Calu3 (cell line): ENCODE measurements at regions not wholly inside any gene's neighbourhood (a gene's known extent, or its start where the extent isn't known, plus 50 kb on each side); places are given as distances from the start of the nearest gene placed in this dataset.

Source experiments
- BruUV-seq: library from RNA; stranded (reverse); fragments of 400-500 nt; replicated peaks from 2 replicates; lab custom pipeline; 2021; lab: Mats Ljungman, UMichigan
- CTCF ChIA-PET: fragments of 300-600 bp; sonication (Branson Sonifier 250); formaldehyde crosslinking; loops from one replicate; lab custom pipeline; 2022; ENCODE audit warnings: antibody characterized with exemption; lab: Charles Lee
- DNase-seq: peaks from one replicate; pipeline ENCODE4 v3.0.0; 2022
- H3K27ac Mint-ChIP-seq: one replicate; pipeline ENCODE4 v1.8.0; 2022; ENCODE audit warnings: mixed read lengths; ENCODE audit not compliant: unreplicated experiment
- H3K27me3 Mint-ChIP-seq: one replicate; pipeline ENCODE4 v1.8.0; 2022; ENCODE audit warnings: mixed read lengths; ENCODE audit not compliant: unreplicated experiment
- H3K36me3 Mint-ChIP-seq: one replicate; pipeline ENCODE4 v1.8.0; 2022; ENCODE audit warnings: mild to moderate bottlenecking, moderate library complexity, mixed read lengths; ENCODE audit not compliant: insufficient read depth, unreplicated experiment
- H3K4me1 Mint-ChIP-seq: one replicate; pipeline ENCODE4 v1.8.0; 2022; ENCODE audit warnings: mild to moderate bottlenecking, low read depth, mixed read lengths; ENCODE audit not compliant: unreplicated experiment
- H3K4me3 Mint-ChIP-seq: one replicate; pipeline ENCODE4 v1.8.0; 2022; ENCODE audit warnings: mild to moderate bottlenecking, low read depth, moderate library complexity, mixed read lengths; ENCODE audit not compliant: unreplicated experiment
- H3K9me3 Mint-ChIP-seq: one replicate; pipeline ENCODE4 v1.8.0; 2022; ENCODE audit warnings: low read depth, mixed read lengths; ENCODE audit not compliant: unreplicated experiment
- intact Hi-C: fragments of 100-400 bp; cut with micrococcal nuclease; formaldehyde crosslinking; loops from one replicate; pipeline ENCODE4 v1.10.0; 2022; ENCODE audit not compliant: unreplicated experiment
- TF ChIP-seq, protein P1 (sequence below): fragments of 200-600 bp; IDR thresholded peaks from one replicate; pipeline ENCODE4 v1.8.0; 2022; ENCODE audit warnings: antibody characterized with exemption; ENCODE audit not compliant: unreplicated experiment

DNA sequence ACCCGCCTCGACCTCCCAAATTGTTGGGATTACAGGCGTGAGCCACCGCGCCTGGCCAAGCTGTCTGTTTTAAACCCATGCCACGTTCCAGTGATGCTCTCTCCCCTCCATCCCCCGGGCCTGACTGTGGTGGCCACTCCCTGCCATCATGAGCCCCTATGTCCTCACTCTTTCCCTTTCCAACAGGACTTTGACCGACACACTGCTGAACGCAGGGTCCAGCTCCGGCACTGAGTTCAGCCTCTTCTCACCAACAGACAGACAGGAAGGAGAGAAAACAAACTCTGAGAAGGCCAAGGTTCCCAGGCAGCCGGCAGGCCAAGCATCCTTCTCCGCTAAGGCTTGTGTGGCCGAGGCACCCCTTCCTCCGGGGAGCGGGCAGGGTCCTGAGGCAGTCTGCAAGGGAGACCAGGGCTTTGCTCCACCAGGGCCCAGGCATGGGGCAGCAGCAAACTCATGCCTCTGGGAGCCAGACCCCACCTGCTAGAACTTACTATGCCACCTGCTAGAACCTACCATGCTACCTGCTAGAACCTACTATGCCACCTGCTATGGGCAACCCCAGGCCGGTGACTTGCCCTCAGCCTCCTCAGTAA is 152.7 kb downstream of the CRYBB2 start:
- H3K36me3 Mint-ChIP-seq = peaks cover 24% of the 10 kb centered on the region
- CTCF ChIA-PET = interaction anchor here (0.7 kb wide), 1 partner anchor 35 kb away, joined by 3 read pairs; no protein-coding TSS in a partner anchor
- intact Hi-C loops = no loop called here

DNA sequence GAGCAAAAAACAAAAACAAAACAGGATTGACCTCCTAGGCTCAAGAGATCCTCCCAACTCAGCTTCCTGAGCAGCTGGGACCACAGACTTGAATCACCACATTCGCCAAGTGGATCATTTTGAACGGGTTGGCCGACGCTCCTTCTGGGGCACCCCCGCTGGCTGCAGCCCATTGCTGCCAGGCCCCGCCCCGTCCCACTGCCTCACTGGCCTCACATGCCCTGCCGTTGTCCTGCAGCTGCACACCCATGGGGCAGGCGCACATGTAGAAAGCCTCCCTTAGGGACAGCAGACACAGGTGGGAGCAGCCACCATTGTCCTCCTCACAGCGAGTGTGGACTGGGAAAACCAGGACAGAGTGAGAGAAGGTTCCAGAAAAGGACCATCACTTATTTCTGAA is 154.5 kb downstream of the CRYBB2 start:
- Mint-ChIP-seq H3K27ac (no peak overlapping the region), H3K9me3 (no peaks in the 10 kb centered on the region), H3K36me3 (peaks cover 29% of the 10 kb centered on the region), H3K4me3 (no peak overlapping the region), H3K4me1 (no peaks in the 10 kb centered on the region), H3K27me3 (no peaks in the 10 kb centered on the region)
- CTCF ChIA-PET = no interaction called here
- no TSS peak for BruUV-seq
- TF ChIP-seq, protein P1, sequence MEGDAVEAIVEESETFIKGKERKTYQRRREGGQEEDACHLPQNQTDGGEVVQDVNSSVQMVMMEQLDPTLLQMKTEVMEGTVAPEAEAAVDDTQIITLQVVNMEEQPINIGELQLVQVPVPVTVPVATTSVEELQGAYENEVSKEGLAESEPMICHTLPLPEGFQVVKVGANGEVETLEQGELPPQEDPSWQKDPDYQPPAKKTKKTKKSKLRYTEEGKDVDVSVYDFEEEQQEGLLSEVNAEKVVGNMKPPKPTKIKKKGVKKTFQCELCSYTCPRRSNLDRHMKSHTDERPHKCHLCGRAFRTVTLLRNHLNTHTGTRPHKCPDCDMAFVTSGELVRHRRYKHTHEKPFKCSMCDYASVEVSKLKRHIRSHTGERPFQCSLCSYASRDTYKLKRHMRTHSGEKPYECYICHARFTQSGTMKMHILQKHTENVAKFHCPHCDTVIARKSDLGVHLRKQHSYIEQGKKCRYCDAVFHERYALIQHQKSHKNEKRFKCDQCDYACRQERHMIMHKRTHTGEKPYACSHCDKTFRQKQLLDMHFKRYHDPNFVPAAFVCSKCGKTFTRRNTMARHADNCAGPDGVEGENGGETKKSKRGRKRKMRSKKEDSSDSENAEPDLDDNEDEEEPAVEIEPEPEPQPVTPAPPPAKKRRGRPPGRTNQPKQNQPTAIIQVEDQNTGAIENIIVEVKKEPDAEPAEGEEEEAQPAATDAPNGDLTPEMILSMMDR = no peak
- intact Hi-C loops = no loop called here
- no peak for DNase-seq

More for the DNA sequence above, 152.7 kb downstream of the CRYBB2 start:
- H3K27me3 Mint-ChIP-seq = no peaks in the 10 kb centered on the region
- no peak for DNase-seq
- TF ChIP-seq, protein P1 = no peak
- no TSS peak for BruUV-seq
- H3K27ac Mint-ChIP-seq = no peak overlapping the region
- no peak overlapping the region for H3K4me3 Mint-ChIP-seq
- H3K9me3 Mint-ChIP-seq = no peaks in the 10 kb centered on the region
- H3K4me1 Mint-ChIP-seq = no peaks in the 10 kb centered on the region

DNA sequence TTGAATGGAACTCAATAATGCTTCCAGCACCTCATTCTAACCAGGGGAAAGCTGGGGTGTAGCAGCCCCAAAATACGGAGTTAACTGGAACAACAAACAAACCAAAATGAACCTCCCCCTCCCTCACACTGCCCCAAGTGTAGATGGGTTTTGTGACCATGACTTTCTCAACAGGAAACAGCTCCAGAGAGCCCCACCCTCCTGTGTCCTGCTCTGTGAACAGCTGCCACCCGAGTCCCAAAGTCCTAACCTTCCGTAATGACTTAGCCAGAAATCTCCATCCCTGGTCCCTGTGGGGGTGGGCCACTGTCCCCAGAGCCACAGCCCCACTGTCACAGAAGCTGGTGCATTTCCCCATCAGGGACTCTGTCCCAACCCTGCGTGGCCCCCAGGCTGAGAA is 155.4 kb downstream of the CRYBB2 start:
- DNase-seq = no peak
- CTCF ChIA-PET = interaction anchor here (1.1 kb wide), 1 partner anchor 14 kb away, joined by 3 read pairs; no protein-coding TSS in a partner anchor
- intact Hi-C loops = no loop called here
- Mint-ChIP-seq H3K27ac (no peak overlapping the region), H3K4me3 (no peak overlapping the region), H3K9me3 (no peaks in the 10 kb centered on the region), H3K36me3 (peaks cover 29% of the 10 kb centered on the region), H3K27me3 (no peaks in the 10 kb centered on the region), H3K4me1 (no peaks in the 10 kb centered on the region)
- TF ChIP-seq, protein P1 = no peak
- no TSS peak for BruUV-seq

DNA sequence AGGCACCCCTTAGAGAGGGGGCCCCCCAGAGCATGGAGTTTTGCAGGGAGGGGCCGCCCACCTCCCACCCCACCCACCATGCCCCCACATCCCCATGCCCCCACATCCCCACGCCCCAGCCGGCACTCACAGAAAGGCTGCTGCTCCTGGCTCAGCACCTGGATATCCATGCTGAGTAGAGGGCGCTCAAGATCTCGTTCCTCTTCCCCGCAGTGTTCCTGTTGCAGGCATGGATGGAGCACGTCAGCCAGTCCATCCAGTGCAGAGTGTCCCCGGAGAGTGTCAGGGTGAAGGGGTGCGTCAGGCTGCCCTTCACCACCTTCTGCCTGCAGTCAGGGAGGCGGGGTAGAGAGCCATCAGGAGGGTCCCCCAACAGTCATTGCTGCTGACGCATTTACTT is 156.2 kb downstream of the CRYBB2 start:
- Mint-ChIP-seq H3K4me1 (no peaks in the 10 kb centered on the region), H3K27ac (no peak overlapping the region), H3K27me3 (no peaks in the 10 kb centered on the region), H3K36me3 (peaks cover 29% of the 10 kb centered on the region), H3K4me3 (no peak overlapping the region), H3K9me3 (no peaks in the 10 kb centered on the region)
- intact Hi-C loops = no loop called here
- CTCF ChIA-PET = no interaction called here
- TF ChIP-seq, protein P1 = no peak
- DNase-seq = no peak
- BruUV-seq = no TSS peak
